ENCODE measurements at regions not wholly inside any gene's neighbourhood (a gene's known extent, or its start where the extent isn't known, plus 50 kb on each side); places are given as distances from the start of the nearest gene placed in this dataset.

DNA sequence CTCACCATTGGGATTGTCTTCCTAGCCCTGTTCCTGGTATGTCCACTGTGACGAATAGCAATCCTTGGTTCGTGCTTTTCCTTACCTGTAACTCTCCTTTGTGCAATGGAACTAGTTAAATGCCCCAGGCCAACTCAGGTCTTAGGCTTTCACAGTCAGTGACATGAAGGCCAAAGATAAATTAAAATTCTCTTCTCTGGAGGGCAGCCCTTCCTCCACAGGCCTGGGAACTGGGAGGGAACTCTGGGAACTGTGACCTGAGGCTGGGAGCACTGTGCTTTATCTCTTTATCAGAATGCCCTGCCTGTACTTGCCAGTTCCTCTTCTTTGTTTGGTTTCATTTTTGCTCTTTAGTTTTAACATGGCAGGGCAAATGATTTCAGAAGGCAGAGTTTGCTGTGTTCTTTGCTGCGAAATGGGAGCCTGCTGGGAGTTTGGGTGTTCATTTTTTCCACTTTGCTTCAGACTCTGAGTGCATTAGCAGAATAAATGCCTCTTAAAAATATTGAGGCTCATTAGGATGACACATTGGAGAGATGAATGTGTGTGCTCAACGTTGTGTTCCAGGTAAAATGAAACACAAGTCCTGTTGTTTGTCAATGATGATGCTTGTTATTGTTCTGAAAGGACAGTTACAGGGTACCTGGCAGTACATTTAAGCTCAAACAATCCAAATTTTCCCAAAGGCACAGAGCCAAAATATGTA, 118.1 kb downstream of the NUDT12 start:
- H3K4me3 ChIP-seq (replicated peaks in 1 of 2; ENCODE audit: low read depth in 2 of 2, low read length in 2 of 2) = no peak overlapping the region
- TF ChIP-seq, protein P1, sequence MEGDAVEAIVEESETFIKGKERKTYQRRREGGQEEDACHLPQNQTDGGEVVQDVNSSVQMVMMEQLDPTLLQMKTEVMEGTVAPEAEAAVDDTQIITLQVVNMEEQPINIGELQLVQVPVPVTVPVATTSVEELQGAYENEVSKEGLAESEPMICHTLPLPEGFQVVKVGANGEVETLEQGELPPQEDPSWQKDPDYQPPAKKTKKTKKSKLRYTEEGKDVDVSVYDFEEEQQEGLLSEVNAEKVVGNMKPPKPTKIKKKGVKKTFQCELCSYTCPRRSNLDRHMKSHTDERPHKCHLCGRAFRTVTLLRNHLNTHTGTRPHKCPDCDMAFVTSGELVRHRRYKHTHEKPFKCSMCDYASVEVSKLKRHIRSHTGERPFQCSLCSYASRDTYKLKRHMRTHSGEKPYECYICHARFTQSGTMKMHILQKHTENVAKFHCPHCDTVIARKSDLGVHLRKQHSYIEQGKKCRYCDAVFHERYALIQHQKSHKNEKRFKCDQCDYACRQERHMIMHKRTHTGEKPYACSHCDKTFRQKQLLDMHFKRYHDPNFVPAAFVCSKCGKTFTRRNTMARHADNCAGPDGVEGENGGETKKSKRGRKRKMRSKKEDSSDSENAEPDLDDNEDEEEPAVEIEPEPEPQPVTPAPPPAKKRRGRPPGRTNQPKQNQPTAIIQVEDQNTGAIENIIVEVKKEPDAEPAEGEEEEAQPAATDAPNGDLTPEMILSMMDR (IDR thresholded peaks at IDR 0.05; ENCODE audit: low read depth, low read length) = no peak
- no peak for DNase-seq (ENCODE audit: low read depth in 2 of 2)

DNA sequence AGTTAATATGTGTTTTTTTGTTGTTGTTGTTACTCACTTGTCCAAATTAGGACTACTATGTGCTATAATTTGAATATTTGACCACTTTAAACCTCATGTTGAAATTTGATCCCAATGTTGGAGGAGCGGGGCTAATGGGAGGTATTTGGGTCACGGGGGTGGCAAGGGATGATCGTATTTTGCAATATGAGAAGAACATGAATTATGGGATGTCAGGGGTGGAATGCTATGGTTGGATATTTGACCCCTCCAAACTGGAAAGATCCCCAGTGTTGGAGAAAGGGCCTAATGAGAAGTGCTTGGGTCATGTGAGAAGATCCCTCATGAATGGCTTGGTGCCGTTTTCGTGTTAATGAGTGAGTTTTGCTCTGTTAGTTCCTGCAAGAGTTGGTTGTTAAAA, 119.8 kb downstream of the NUDT12 start:
- H3K4me3 ChIP-seq (replicated peaks in 1 of 2; ENCODE audit: low read depth in 2 of 2, low read length in 2 of 2) = no peak overlapping the region
- TF ChIP-seq, protein P1 (IDR thresholded peaks at IDR 0.05; ENCODE audit: low read depth, low read length) = no peak
- DNase-seq (ENCODE audit: low read depth in 2 of 2) = no peak

DNA sequence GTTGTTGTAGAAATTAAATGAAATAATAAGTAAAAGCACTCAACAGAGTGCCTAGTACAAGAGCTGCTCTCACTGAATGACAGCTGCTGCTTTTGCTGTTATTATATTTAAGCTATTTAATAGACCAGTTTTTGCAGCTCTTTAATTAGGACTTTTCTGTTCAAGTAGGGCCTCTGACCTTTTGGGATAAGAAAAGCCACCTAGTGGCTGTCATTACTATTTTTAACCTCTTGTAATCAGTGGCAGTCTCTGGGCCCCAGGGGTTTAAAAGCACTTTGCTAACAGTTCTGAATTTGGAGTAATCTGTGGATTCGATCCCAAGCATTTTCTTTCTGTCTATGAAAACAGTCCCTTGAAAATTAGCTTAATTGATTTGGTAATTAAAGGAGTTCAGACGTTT, 121.1 kb downstream of the NUDT12 start:
- TF ChIP-seq, protein P1 (IDR thresholded peaks at IDR 0.05; ENCODE audit: low read depth, low read length) = no peak
- DNase-seq (ENCODE audit: low read depth in 2 of 2) = no peak
- no peak overlapping the region for H3K4me3 ChIP-seq (replicated peaks in 1 of 2; ENCODE audit: low read depth in 2 of 2, low read length in 2 of 2)

DNA sequence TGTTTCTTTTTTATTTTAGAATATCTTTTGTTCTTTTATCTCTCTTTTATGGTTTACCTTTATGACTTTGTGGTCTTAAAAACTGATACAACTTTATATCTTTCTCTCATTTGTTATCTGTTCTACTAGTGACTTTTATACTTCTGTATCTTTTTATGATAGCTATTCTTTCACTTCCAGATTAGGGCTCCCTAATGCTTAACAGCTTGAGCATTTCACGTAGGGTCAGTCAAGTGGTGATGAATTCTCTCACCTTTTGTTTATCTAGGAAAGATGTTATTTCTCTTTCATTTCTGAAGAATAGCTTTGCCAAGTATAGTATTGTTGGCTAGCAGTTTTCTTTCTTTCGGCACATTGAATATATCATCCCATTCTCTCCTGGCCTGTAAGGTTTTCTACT, 123.6 kb downstream of the NUDT12 start:
- H3K4me3 ChIP-seq (replicated peaks in 1 of 2; ENCODE audit: low read depth in 2 of 2, low read length in 2 of 2) = no peak overlapping the region
- DNase-seq (ENCODE audit: low read depth in 2 of 2) = no peak
- TF ChIP-seq, protein P1 (IDR thresholded peaks at IDR 0.05; ENCODE audit: low read depth, low read length) = no peak

DNA sequence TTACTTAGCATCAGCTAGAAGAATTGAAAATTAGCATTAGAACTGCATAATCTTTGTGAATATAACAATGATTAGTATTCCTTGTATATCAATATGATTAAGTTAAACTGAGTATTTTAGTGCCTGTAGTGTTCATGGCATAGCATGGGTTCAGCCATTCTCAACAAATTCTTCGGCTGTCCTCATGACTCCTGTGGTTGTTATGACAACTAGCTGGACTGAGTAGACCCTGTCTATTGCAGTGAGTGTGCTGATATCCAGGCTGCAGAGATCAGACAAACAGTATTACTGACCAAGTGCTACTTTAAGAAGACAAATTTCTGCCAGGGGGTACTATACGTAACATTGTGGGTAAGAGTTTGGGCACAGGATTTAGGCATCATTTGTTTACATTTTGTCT, 125.9 kb downstream of the NUDT12 start:
- H3K4me3 ChIP-seq (replicated peaks in 1 of 2; ENCODE audit: low read depth in 2 of 2, low read length in 2 of 2) = no peak overlapping the region
- TF ChIP-seq, protein P1 (IDR thresholded peaks at IDR 0.05; ENCODE audit: low read depth, low read length) = no peak
- DNase-seq (ENCODE audit: low read depth in 2 of 2) = no peak

DNA sequence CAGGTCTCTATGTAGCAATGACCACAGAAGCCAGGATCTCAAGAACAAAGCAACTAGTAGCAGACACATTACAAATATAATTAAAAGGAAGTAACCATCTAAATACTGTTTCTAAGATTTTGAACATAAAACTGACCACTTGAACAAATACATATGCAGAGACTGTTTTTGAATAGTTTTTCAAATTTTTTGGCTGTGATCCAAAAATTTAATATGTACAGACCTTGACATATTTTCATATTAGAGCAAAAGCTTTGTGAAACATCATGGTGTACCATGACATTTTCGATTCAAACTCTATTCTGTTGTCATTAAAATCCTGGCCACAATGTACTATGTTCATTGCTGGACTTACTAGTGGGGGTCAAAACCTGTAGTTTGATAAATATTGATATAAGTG, 126.5 kb downstream of the NUDT12 start:
- H3K4me3 ChIP-seq (replicated peaks in 1 of 2; ENCODE audit: low read depth in 2 of 2, low read length in 2 of 2) = no peak overlapping the region
- DNase-seq (ENCODE audit: low read depth in 2 of 2) = peak in 1 of 2 donors; percentile 19
- TF ChIP-seq, protein P1 (IDR thresholded peaks at IDR 0.05; ENCODE audit: low read depth, low read length) = no peak

Data from cardiac fibroblast (primary cell).